ENCODE measurements at regions not wholly inside any gene's neighbourhood (a gene's known extent, or its start where the extent isn't known, plus 50 kb on each side); places are given as distances from the start of the nearest gene placed in this dataset.

GRCh38 chr18:31255953-31256352 is 62.0 kb upstream of the DSG1 start:
- TF ChIP-seq EZH2 (IDR thresholded peaks at IDR 0.05; ENCODE audit: low read depth, low read length, severe bottlenecking), result no peak
- no peak for TF ChIP-seq GTF2F1 (IDR thresholded peaks at IDR 0.05; ENCODE audit: borderline replicate concordance, low read depth, low read length)

All from H1 (cell line).